GM23338 (cell line): ENCODE measurements at regions not wholly inside any gene's neighbourhood (a gene's known extent, or its start where the extent isn't known, plus 50 kb on each side); places are given as distances from the start of the nearest gene placed in this dataset.

Experiments
- ATAC-seq: fragments of 200-7000 bp; cut with Tn5 transposase; 3 replicates; pipeline ENCODE4 v1.9.1; 2020
- DNase-seq: peaks from one replicate; pipeline ENCODE4 v3.0.0-alpha.2; 2015; ENCODE audit warnings: low spot score
- H2AFZ ChIP-seq: fragments of 200-600 bp; sonication (generic); 2 replicates; pipeline ENCODE4 v1.8.0; 2016; ENCODE audit warnings: antibody characterized with exemption, mild to moderate bottlenecking, moderate library complexity
- H3F3A ChIP-seq: fragments of 200-600 bp; sonication (generic); replicated peaks from 2 replicates; pipeline ENCODE4 v1.8.0; 2017; ENCODE audit warnings: antibody characterized with exemption, mixed run types, low read depth
- H3K27ac ChIP-seq: fragments of 200-600 bp; sonication (generic); 2 replicates; pipeline ENCODE4 v1.6.1; 2016; ENCODE audit warnings: low read depth
- H3K27me3 ChIP-seq: fragments of 200-600 bp; sonication (generic); 2 replicates; pipeline ENCODE4 v1.8.0; 2016; ENCODE audit warnings: mild to moderate bottlenecking, mixed run types, moderate library complexity; ENCODE audit not compliant: insufficient read depth
- H3K36me3 ChIP-seq: fragments of 200-600 bp; sonication (generic); 2 replicates; pipeline ENCODE4 v1.8.0; 2016; ENCODE audit warnings: mild to moderate bottlenecking; ENCODE audit not compliant: insufficient read depth
- H3K4me1 ChIP-seq: fragments of 200-600 bp; sonication (generic); 2 replicates; pipeline ENCODE4 v1.8.0; 2016; ENCODE audit warnings: mild to moderate bottlenecking, moderate library complexity; ENCODE audit not compliant: insufficient read depth
- H3K4me2 ChIP-seq: fragments of 200-600 bp; sonication (generic); 2 replicates; pipeline ENCODE4 v1.7.1; 2017; ENCODE audit warnings: mixed run types
- H3K4me3 ChIP-seq: fragments of 200-600 bp; sonication (generic); 2 replicates; pipeline ENCODE4 v1.6.1; 2016; ENCODE audit warnings: mixed run types
- H3K79me2 ChIP-seq: fragments of 200-600 bp; sonication (generic); replicated peaks from 2 replicates; pipeline ENCODE4 v1.8.0; 2017; ENCODE audit warnings: mild to moderate bottlenecking; ENCODE audit not compliant: insufficient read depth
- H3K9me2 ChIP-seq: fragments of 200-600 bp; sonication (generic); 2 replicates; pipeline ENCODE4 v1.8.0; 2017; ENCODE audit not compliant: insufficient read depth
- H4K20me1 ChIP-seq: fragments of 200-600 bp; sonication (generic); replicated peaks from 2 replicates; pipeline ENCODE4 v1.8.0; 2017; ENCODE audit warnings: mild to moderate bottlenecking; ENCODE audit not compliant: insufficient read depth
- H3K27ac Mint-ChIP-seq: 2 replicates; pipeline ENCODE4 v1.8.0; 2020; ENCODE audit warnings: inconsistent platforms, mild to moderate bottlenecking, moderate library complexity, mixed read lengths
- H3K27me3 Mint-ChIP-seq: 3 replicates; pipeline ENCODE4 v1.8.0; 2022; ENCODE audit warnings: low read depth, mild to moderate bottlenecking, moderate library complexity, mixed read lengths, inconsistent platforms; ENCODE audit not compliant: insufficient read depth, poor library complexity
- H3K36me3 Mint-ChIP-seq: 3 replicates; pipeline ENCODE4 v1.8.0; 2021; ENCODE audit warnings: low read depth, mild to moderate bottlenecking, inconsistent platforms, moderate library complexity, mixed read lengths
- H3K4me1 Mint-ChIP-seq: 3 replicates; pipeline ENCODE4 v1.8.0; 2020; ENCODE audit warnings: mild to moderate bottlenecking, inconsistent platforms, mixed read lengths
- H3K4me3 Mint-ChIP-seq: 3 replicates; pipeline ENCODE4 v1.8.0; 2021; ENCODE audit warnings: moderate library complexity, mild to moderate bottlenecking, inconsistent platforms, mixed read lengths
- H3K9me3 Mint-ChIP-seq: 3 replicates; pipeline ENCODE4 v1.8.0; 2020; ENCODE audit warnings: moderate library complexity, mild to moderate bottlenecking, inconsistent platforms, mixed read lengths
- CREB1 ChIP-seq: fragments of 250-450 bp; sonication (Bioruptor Pico); IDR thresholded peaks from 2 replicates; pipeline ENCODE4 v1.5.0; 2020; ENCODE audit warnings: low read depth, mild to moderate bottlenecking, moderate library complexity
- ETS1 ChIP-seq: IDR thresholded peaks from 2 replicates; pipeline ENCODE4 v1.6.1; 2016; ENCODE audit warnings: antibody characterized with exemption
- EZH2 ChIP-seq: fragments of 200-600 bp; sonication (generic); IDR thresholded peaks from one replicate; pipeline ENCODE4 v1.8.0; 2017; ENCODE audit warnings: antibody characterized with exemption, mild to moderate bottlenecking, low read depth; ENCODE audit not compliant: unreplicated experiment
- POLR2AphosphoS5 ChIP-seq: IDR thresholded peaks from 2 replicates; pipeline ENCODE4 v1.6.1; 2016; ENCODE audit warnings: antibody characterized with exemption, low read depth
- REST ChIP-seq: IDR thresholded peaks from one replicate; pipeline ENCODE4 v1.6.1; 2018; ENCODE audit warnings: antibody characterized with exemption; ENCODE audit not compliant: unreplicated experiment
- STAT1 ChIP-seq: IDR thresholded peaks from one replicate; pipeline ENCODE4 v1.6.1; 2016; ENCODE audit warnings: antibody characterized with exemption; ENCODE audit not compliant: unreplicated experiment
- ZNF114 ChIP-seq: fragments of 250-450 bp; sonication (Bioruptor Pico); IDR thresholded peaks from 2 replicates; pipeline ENCODE4 v1.5.0; 2020; ENCODE audit warnings: mild to moderate bottlenecking, moderate library complexity
- ZNF331 ChIP-seq: fragments of 250-450 bp; sonication (Bioruptor Pico); IDR thresholded peaks from 2 replicates; pipeline ENCODE4 v1.5.0; 2020; ENCODE audit warnings: low read depth, mild to moderate bottlenecking, moderate library complexity

- peaks cover 3% of the 10 kb centered on the region; the same call in 1 of the 3 replicates for H3K36me3 Mint-ChIP-seq
- H3K27me3 Mint-ChIP-seq = peaks cover 7% of the 10 kb centered on the region
- no peaks in the 10 kb centered on the region for H3K36me3 ChIP-seq
Observed at GRCh38 chr10:131640045-131640644, 260.7 kb upstream of the PPP2R2D start.

GRCh38 chr10:131641231-131641630, 259.6 kb upstream of the PPP2R2D start:
- H3K36me3 Mint-ChIP-seq = no peaks in the 10 kb centered on the region
- H3K27me3 Mint-ChIP-seq = peaks cover 9% of the 10 kb centered on the region
- no peak for DNase-seq
- Histone ChIP-seq H3K27ac (no peak overlapping the region), H4K20me1 (no peaks in the 10 kb centered on the region), H3K4me3 (no peak overlapping the region), H3K4me2 (no peak overlapping the region), H3K36me3 (no peaks in the 10 kb centered on the region), H3K79me2 (no peaks in the 10 kb centered on the region), H3K27me3 (no peaks in the 10 kb centered on the region), H2AFZ (peak overlapping the region; percentile 87; the same call in 1 of the 2 replicates), H3K9me2 (no peaks in the 10 kb centered on the region), H3F3A (no peaks in the 10 kb centered on the region), H3K4me1 (peaks cover 7% of the 10 kb centered on the region)
- H3K4me1 Mint-ChIP-seq = peaks cover 17% of the 10 kb centered on the region
- H3K27ac Mint-ChIP-seq = no peak overlapping the region
- no peak for ATAC-seq
- H3K4me3 Mint-ChIP-seq = no peak overlapping the region
- H3K9me3 Mint-ChIP-seq = peaks cover 22% of the 10 kb centered on the region
- TF ChIP-seq CREB1 (CRISPR knock-in tag) = no peak
- TF ChIP-seq ZNF331 (CRISPR knock-in tag) = no peak
- no peak for TF ChIP-seq EZH2
- TF ChIP-seq ETS1 = no peak
- TF ChIP-seq STAT1 = no peak
- no peak for TF ChIP-seq POLR2AphosphoS5

More at GRCh38 chr10:131640045-131640644, 260.7 kb upstream of the PPP2R2D start:
- DNase-seq (no peak), ATAC-seq (no peak)
- H3K4me3 ChIP-seq = no peak overlapping the region
- no peak overlapping the region for H3K27ac ChIP-seq
- no peaks in the 10 kb centered on the region for H3K79me2 ChIP-seq
- H3K9me2 ChIP-seq = no peaks in the 10 kb centered on the region
- Mint-ChIP-seq H3K27ac (no peak overlapping the region), H3K4me1 (peaks cover 17% of the 10 kb centered on the region), H3K9me3 (peaks cover 24% of the 10 kb centered on the region), H3K4me3 (no peak overlapping the region)
- H3F3A ChIP-seq = no peaks in the 10 kb centered on the region
- no peak overlapping the region for H2AFZ ChIP-seq
- no peaks in the 10 kb centered on the region for H4K20me1 ChIP-seq
- H3K4me1 ChIP-seq = peaks cover 7% of the 10 kb centered on the region
- no peak overlapping the region for H3K4me2 ChIP-seq
- TF ChIP-seq ZNF114 (CRISPR knock-in tag) = no peak
- no peak for TF ChIP-seq REST
- H3K27me3 ChIP-seq = no peaks in the 10 kb centered on the region
